ENCODE measurements at regions not wholly inside any gene's neighbourhood (a gene's known extent, or its start where the extent isn't known, plus 50 kb on each side); places are given as distances from the start of the nearest gene placed in this dataset.

DNA sequence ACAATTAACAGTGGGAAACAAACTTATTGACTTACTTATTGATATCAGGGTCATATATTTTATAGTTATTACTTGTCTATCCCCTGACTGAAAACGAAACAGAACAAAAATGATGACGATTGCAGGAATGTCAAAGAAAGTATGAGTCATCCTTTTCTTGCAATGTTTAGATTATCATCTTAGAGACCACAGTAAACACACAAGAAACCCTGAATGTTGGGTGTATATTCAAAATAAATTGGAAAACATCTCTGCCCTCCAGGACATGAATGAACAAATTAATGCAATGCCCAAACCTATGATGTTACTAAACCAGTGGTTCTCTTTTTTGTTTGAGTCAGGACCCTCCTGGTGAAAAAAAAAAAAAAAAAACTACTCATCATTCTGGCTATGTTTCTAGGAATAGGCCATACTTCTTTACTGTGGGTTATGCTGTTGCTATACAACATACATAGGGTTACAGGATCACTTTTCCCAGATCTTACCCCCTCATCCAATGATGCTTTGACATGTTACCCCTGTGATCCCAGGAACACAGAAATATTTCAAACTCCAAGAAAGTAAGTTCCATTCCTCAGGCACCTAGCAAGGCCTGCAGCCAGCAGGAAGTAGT is 623.4 kb upstream of the IGFBP3 start:
- DNase-seq, result no peak
- WGBS (ENCODE audit: insufficient coverage), result no CpG with 5 or more reads among the region's 2 CpGs
- no peaks in the 10 kb centered on the region for H3K36me3 ChIP-seq (replicated peaks in 1 of 2; ENCODE audit: control extremely low read depth in 1 of 2, control insufficient read depth in 1 of 2, extremely low read depth in 1 of 2, insufficient read depth in 2 of 2, low read length in 1 of 2)
- no peak overlapping the region for H2AFZ ChIP-seq (ENCODE audit: insufficient read depth, low read depth, low read length, poor library complexity, severe bottlenecking)
- H3K27me3 ChIP-seq (replicated peaks in 1 of 4; ENCODE audit: control extremely low read depth in 1 of 4, control insufficient read depth in 3 of 4, insufficient read depth in 4 of 4, low read length in 3 of 4), result no peaks in the 10 kb centered on the region
- H3K4me2 ChIP-seq (replicated peaks; ENCODE audit: low read depth, low read length, poor library complexity, severe bottlenecking), result no peak overlapping the region
- CTCF ChIA-PET, result no interaction called here
- Mint-ChIP-seq H3K4me1 (no peaks in the 10 kb centered on the region), H3K27ac (no peak overlapping the region), H3K9me3 (ENCODE audit: insufficient read depth) (no peaks in the 10 kb centered on the region), H3K4me3 (no peak overlapping the region), H3K27me3 (no peaks in the 10 kb centered on the region)
- H3K79me2 ChIP-seq (ENCODE audit: control insufficient read depth, insufficient read depth, low read length), result no peaks in the 10 kb centered on the region
- no peak for TF ChIP-seq EZH2 (IDR thresholded peaks at IDR 0.05; ENCODE audit: borderline replicate concordance, insufficient read depth, low read depth, low read length, poor library complexity, severe bottlenecking)
- no peak overlapping the region for H3K4me3 ChIP-seq (ENCODE audit: control extremely low read depth in 1 of 5, extremely low read depth in 1 of 5, insufficient read depth in 1 of 5, low read depth in 2 of 5, low read length in 4 of 5)
- no peak overlapping the region for H3K9ac ChIP-seq (ENCODE audit: low read length)
- ATAC-seq (ENCODE audit: low read depth), result no peak
- POLR2A ChIA-PET, result no interaction called here
- no peaks in the 10 kb centered on the region for H3K4me1 ChIP-seq (ENCODE audit: control insufficient read depth in 2 of 2, insufficient read depth in 2 of 2, low read length in 2 of 2)
- H3K9me3 ChIP-seq (ENCODE audit: control extremely low read depth in 1 of 3, control insufficient read depth in 2 of 3, insufficient read depth in 1 of 3, low read length in 2 of 3), result no peaks in the 10 kb centered on the region
- intact Hi-C loops (cut with micrococcal nuclease), result no loop called here
- no peak overlapping the region for H3K27ac ChIP-seq (ENCODE audit: low read length in 2 of 2)
- no peaks in the 10 kb centered on the region for H4K20me1 ChIP-seq (ENCODE audit: control insufficient read depth, insufficient read depth, low read length, poor library complexity, severe bottlenecking)

- ATAC-seq (ENCODE audit: low read depth) (no peak), DNase-seq (no peak)
- H4K20me1 ChIP-seq (ENCODE audit: control insufficient read depth, insufficient read depth, low read length, poor library complexity, severe bottlenecking), result no peaks in the 10 kb centered on the region
- H3K4me2 ChIP-seq (replicated peaks; ENCODE audit: low read depth, low read length, poor library complexity, severe bottlenecking), result no peak overlapping the region
- no peak overlapping the region for H3K4me3 ChIP-seq (ENCODE audit: control extremely low read depth in 1 of 5, extremely low read depth in 1 of 5, insufficient read depth in 1 of 5, low read depth in 2 of 5, low read length in 4 of 5)
- H3K27ac ChIP-seq (ENCODE audit: low read length in 2 of 2), result no peak overlapping the region
- Mint-ChIP-seq H3K27me3 (no peaks in the 10 kb centered on the region), H3K4me3 (no peak overlapping the region), H3K27ac (no peak overlapping the region), H3K9me3 (ENCODE audit: insufficient read depth) (no peaks in the 10 kb centered on the region), H3K4me1 (no peaks in the 10 kb centered on the region)
- no peaks in the 10 kb centered on the region for H3K4me1 ChIP-seq (ENCODE audit: control insufficient read depth in 2 of 2, insufficient read depth in 2 of 2, low read length in 2 of 2)
- no peaks in the 10 kb centered on the region for H3K79me2 ChIP-seq (ENCODE audit: control insufficient read depth, insufficient read depth, low read length)
- H3K9me3 ChIP-seq (ENCODE audit: control extremely low read depth in 1 of 3, control insufficient read depth in 2 of 3, insufficient read depth in 1 of 3, low read length in 2 of 3), result no peaks in the 10 kb centered on the region
- H2AFZ ChIP-seq (ENCODE audit: insufficient read depth, low read depth, low read length, poor library complexity, severe bottlenecking), result no peak overlapping the region
- no CpG with 5 or more reads among the region's 1 CpG for WGBS (ENCODE audit: insufficient coverage)
- no peak overlapping the region for H3K9ac ChIP-seq (ENCODE audit: low read length)
- CTCF ChIA-PET, result no interaction called here
- POLR2A ChIA-PET, result no interaction called here
- H3K36me3 ChIP-seq (replicated peaks in 1 of 2; ENCODE audit: control extremely low read depth in 1 of 2, control insufficient read depth in 1 of 2, extremely low read depth in 1 of 2, insufficient read depth in 2 of 2, low read length in 1 of 2), result no peaks in the 10 kb centered on the region
- TF ChIP-seq, protein P1, sequence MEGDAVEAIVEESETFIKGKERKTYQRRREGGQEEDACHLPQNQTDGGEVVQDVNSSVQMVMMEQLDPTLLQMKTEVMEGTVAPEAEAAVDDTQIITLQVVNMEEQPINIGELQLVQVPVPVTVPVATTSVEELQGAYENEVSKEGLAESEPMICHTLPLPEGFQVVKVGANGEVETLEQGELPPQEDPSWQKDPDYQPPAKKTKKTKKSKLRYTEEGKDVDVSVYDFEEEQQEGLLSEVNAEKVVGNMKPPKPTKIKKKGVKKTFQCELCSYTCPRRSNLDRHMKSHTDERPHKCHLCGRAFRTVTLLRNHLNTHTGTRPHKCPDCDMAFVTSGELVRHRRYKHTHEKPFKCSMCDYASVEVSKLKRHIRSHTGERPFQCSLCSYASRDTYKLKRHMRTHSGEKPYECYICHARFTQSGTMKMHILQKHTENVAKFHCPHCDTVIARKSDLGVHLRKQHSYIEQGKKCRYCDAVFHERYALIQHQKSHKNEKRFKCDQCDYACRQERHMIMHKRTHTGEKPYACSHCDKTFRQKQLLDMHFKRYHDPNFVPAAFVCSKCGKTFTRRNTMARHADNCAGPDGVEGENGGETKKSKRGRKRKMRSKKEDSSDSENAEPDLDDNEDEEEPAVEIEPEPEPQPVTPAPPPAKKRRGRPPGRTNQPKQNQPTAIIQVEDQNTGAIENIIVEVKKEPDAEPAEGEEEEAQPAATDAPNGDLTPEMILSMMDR (IDR thresholded peaks at IDR 0.05), result no peak
- no peak for TF ChIP-seq EZH2 (IDR thresholded peaks at IDR 0.05; ENCODE audit: borderline replicate concordance, insufficient read depth, low read depth, low read length, poor library complexity, severe bottlenecking)
- intact Hi-C loops (cut with micrococcal nuclease), result no loop called here
- H3K27me3 ChIP-seq (replicated peaks in 1 of 4; ENCODE audit: control extremely low read depth in 1 of 4, control insufficient read depth in 3 of 4, insufficient read depth in 4 of 4, low read length in 3 of 4), result no peaks in the 10 kb centered on the region
Measured at GRCh38 chr7:46542076-46542475, 621.0 kb upstream of the IGFBP3 start.
